GM12891 (cell line): ENCODE measurements at regions not wholly inside any gene's neighbourhood (a gene's known extent, or its start where the extent isn't known, plus 50 kb on each side); places are given as distances from the start of the nearest gene placed in this dataset.

Experiments used
- POLR2A ChIP-seq: IDR thresholded peaks from 2 replicates; pipeline ENCODE4 v1.6.1; 2011; ENCODE audit warnings: low read depth, low read length, control low read depth
- POLR2AphosphoS5 ChIP-seq: IDR thresholded peaks from 2 replicates; pipeline ENCODE4 v1.6.1; 2011; ENCODE audit warnings: low read depth, low read length, control low read depth

GRCh38 chr4:181618896-181619295 is 624.3 kb upstream of the TENM3 start:
- TF ChIP-seq POLR2A (no peak), POLR2AphosphoS5 (no peak)
